ENCODE measurements at regions not wholly inside any gene's neighbourhood (a gene's known extent, or its start where the extent isn't known, plus 50 kb on each side); places are given as distances from the start of the nearest gene placed in this dataset.

- TF ChIP-seq CTCF (optimal IDR thresholded peaks at IDR 0.05 in 1 of 3, IDR thresholded peaks at IDR 0.05 in 1 of 3, conservative IDR thresholded peaks at IDR 0.05 in 1 of 3; ENCODE audit: extremely low read depth in 1 of 3, insufficient read depth in 2 of 3, low read length in 3 of 3) = no peak
- no peak for TF ChIP-seq EZH2 (IDR thresholded peaks at IDR 0.05; ENCODE audit: low read length)
Measured at GRCh38 chr1:170854677-170855076, 80.7 kb upstream of the MROH9 start.
